ENCODE measurements at regions not wholly inside any gene's neighbourhood (a gene's known extent, or its start where the extent isn't known, plus 50 kb on each side); places are given as distances from the start of the nearest gene placed in this dataset.

DNA sequence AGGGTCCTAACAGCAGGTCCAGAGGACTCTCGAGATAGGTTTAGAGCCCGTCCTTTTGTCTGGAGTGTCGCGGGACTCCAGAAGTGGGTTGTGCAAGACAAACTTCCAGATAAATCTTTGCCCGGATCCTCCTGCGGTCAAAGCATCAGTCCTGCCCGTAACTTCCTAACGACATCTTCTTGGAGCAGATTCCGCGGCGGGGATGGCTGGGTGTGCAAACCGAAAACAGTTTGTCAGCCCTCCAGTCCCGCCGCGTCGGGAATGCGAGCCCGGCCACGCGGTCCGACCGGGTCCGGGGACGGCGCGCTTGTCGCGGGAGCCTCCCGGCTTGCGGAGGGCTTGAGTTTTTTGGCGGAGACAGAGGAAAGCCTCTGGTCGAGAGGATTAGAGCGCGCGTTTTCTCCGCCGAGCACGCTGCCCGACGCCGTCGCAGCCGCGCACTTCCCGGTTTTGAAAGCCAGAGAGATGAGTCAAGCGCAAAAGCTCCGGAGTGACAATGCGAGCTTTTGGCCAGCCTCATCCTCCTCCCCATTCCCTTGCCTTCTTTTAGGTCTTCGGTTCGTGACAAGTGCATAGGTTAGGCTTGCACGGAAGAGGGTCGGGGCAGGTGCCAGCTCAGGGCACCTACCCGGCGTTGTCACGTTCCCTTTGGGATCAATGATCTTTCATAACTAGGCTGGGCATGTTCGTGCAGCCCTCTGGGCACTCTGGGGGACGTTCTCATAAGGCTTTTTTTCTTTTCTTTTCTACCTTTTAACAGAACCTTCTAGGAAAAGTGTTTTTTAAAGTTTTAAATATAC lies 91.3 kb upstream of the PRDM1 start:
- peak; percentile 57 for DNase-seq (ENCODE audit: low read depth)
- H3K36me3 ChIP-seq (ENCODE audit: control insufficient read depth, insufficient read depth, low read length), result no peaks in the 10 kb centered on the region
- TF ChIP-seq, protein P1, sequence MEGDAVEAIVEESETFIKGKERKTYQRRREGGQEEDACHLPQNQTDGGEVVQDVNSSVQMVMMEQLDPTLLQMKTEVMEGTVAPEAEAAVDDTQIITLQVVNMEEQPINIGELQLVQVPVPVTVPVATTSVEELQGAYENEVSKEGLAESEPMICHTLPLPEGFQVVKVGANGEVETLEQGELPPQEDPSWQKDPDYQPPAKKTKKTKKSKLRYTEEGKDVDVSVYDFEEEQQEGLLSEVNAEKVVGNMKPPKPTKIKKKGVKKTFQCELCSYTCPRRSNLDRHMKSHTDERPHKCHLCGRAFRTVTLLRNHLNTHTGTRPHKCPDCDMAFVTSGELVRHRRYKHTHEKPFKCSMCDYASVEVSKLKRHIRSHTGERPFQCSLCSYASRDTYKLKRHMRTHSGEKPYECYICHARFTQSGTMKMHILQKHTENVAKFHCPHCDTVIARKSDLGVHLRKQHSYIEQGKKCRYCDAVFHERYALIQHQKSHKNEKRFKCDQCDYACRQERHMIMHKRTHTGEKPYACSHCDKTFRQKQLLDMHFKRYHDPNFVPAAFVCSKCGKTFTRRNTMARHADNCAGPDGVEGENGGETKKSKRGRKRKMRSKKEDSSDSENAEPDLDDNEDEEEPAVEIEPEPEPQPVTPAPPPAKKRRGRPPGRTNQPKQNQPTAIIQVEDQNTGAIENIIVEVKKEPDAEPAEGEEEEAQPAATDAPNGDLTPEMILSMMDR (IDR thresholded peaks at IDR 0.05; ENCODE audit: insufficient read depth, low read length, severe bottlenecking), result no peak
- peak overlapping the region; percentile 68 for H3K4me3 ChIP-seq (ENCODE audit: low read depth, low read length)
- no peak for FAIRE-seq
- H3K27me3 ChIP-seq (ENCODE audit: control insufficient read depth, insufficient read depth, low read length), result no peaks in the 10 kb centered on the region

DNA sequence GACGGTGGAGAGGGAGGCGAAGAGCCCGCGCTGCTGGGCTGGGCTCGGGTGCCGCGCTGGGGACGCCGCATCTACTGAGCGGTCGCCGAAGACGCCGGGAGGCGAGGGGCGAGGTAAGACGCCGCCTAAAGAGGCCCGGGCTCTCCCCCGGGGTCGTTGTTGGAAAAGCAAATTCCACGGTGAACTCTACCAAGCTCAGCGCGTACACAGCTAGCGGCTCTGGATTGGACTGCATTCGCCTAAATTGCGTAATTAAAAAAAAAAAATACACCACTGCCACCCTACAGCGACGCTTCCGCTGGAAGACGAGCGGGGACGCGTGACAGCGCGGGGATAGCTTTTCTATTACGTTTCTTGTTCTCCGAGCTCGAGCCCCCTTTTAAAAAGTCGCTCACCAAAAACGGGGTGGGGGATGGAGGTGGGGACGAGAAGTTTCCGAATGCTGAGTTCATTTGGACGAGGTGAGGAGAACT lies 92.0 kb upstream of the PRDM1 start:
- no peaks in the 10 kb centered on the region for H3K36me3 ChIP-seq (ENCODE audit: control insufficient read depth, insufficient read depth, low read length)
- FAIRE-seq (no peak), DNase-seq (ENCODE audit: low read depth) (peak; percentile 37)
- peak overlapping the region; percentile 68 for H3K4me3 ChIP-seq (ENCODE audit: low read depth, low read length)
- no peaks in the 10 kb centered on the region for H3K27me3 ChIP-seq (ENCODE audit: control insufficient read depth, insufficient read depth, low read length)
- TF ChIP-seq, protein P1 (IDR thresholded peaks at IDR 0.05; ENCODE audit: insufficient read depth, low read length, severe bottlenecking), result no peak

DNA sequence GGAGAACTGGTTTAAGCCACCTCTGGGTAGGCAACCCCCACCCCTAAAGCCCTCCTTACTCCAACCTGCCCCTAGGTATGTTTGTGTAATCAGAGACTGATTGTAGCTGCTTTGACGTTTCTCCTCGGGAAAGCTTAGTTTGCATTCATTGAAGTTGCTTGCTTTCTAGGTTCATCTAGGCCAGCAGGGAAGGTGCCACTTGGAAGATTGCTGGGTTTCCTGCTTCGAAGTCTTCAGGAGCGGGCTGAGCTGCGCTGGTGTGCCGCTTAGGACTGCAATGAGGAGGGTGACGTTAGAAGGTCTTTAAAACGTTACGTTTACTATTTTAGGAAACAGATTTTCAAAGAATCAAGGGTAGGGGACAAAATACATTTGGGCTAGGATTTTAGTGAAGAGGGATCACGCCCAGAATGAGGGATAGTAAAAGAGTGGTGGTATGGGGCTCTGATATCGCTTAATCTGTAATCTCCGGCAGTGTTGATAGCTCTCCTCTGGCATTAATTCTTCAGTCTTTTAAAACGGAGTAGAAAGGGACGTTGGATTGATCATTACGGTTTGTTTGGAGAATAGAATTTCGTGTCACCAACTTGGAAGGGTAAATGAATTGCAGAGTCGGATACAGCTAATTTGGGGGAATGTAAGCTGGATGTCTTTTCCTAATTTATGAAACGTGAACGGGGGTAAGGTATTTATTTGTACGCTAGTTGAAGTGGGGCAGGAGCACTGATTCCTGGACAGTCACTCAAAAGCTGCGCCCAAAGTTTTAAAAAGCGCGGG lies 92.6 kb upstream of the PRDM1 start:
- FAIRE-seq, result no peak
- H3K36me3 ChIP-seq (ENCODE audit: control insufficient read depth, insufficient read depth, low read length), result no peaks in the 10 kb centered on the region
- no peak for DNase-seq (ENCODE audit: low read depth)
- H3K4me3 ChIP-seq (ENCODE audit: low read depth, low read length), result peak overlapping the region; percentile 68
- TF ChIP-seq, protein P1 (IDR thresholded peaks at IDR 0.05; ENCODE audit: insufficient read depth, low read length, severe bottlenecking), result no peak
- H3K27me3 ChIP-seq (ENCODE audit: control insufficient read depth, insufficient read depth, low read length), result no peaks in the 10 kb centered on the region

DNA sequence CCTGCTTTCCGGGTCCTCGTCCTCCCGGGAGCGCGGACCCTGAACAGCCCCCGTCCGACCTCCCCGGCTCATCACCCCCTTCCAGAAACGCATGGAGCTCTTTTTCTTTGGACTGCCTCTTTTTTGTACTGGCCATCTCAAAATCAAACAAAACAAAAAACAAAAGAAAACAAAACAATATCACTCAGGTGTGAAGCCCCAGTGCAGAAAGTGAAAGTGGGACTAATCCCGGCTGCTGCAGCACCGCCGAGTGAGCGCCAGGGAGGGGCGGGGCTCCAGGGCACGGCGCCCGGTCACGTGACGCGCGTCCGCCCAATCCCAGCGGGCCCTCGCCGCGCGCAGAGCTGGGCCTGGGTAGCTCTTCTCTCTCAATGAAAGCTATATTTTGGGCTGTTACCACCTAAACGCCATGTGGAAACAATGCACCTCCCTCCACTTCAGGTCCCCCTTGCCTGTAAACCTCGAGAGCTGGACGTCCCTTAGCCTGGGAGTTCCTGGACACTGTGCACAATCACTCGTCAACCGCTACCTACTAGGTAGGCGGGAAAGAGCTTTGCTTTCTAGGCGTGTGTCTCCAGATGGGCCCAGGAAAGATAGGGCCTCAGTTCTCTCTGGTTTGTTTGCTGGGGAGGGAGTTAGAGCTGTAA lies 93.7 kb upstream of the PRDM1 start:
- TF ChIP-seq, protein P1 (IDR thresholded peaks at IDR 0.05; ENCODE audit: insufficient read depth, low read length, severe bottlenecking), result no peak
- Histone ChIP-seq H3K27me3 (ENCODE audit: control insufficient read depth, insufficient read depth, low read length) (no peaks in the 10 kb centered on the region), H3K36me3 (ENCODE audit: control insufficient read depth, insufficient read depth, low read length) (no peaks in the 10 kb centered on the region), H3K4me3 (ENCODE audit: low read depth, low read length) (peak overlapping the region; percentile 56)
- DNase-seq (ENCODE audit: low read depth) (peak; percentile 59), FAIRE-seq (no peak)

DNA sequence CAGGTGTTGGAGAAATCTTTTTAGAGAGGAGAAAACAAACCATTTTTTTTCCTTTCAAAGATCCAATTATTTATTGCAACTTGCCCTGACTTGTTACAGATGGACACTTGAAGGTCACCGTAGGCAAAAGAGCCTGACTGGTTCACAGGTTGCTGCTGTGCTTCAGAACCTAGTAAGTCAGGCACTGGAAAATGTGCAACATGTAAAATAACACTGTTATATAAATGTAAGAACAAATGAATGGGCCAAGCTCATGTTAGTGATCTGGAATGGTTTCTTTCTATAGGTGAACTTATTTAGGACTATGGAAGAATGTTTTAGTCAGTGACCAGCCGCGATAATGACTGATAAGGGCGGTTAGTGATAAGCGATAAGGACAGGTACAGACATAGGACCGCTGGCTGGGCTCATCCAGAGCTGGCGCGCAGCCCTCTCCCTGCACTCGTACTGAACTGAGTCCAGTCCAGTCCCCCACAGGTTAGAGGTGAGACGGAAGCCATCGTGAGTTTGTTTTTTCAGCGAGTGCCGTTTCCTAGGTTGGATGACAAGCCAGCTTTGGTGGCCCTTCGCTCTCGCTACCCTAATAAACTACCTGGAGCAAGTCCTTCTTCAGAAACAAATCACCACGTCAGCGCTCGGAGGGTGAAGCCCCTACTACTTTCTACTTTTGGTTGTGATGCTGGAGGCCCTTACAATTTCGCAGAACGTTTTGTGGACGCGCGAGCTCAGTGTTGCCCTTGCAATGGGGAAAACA lies 94.4 kb upstream of the PRDM1 start:
- Histone ChIP-seq H3K36me3 (ENCODE audit: control insufficient read depth, insufficient read depth, low read length) (no peaks in the 10 kb centered on the region), H3K27me3 (ENCODE audit: control insufficient read depth, insufficient read depth, low read length) (no peaks in the 10 kb centered on the region), H3K4me3 (ENCODE audit: low read depth, low read length) (peak overlapping the region; percentile 56)
- TF ChIP-seq, protein P1 (IDR thresholded peaks at IDR 0.05; ENCODE audit: insufficient read depth, low read length, severe bottlenecking), result no peak
- FAIRE-seq (no peak), DNase-seq (ENCODE audit: low read depth) (peak; percentile 40)

All from bronchial epithelial cell (primary cell).